PC-3 (cell line): ENCODE measurements at regions not wholly inside any gene's neighbourhood (a gene's known extent, or its start where the extent isn't known, plus 50 kb on each side); places are given as distances from the start of the nearest gene placed in this dataset.

ENCODE experiments used
- ATAC-seq: fragments of 200-7000 bp; cut with Tn5 transposase; 2 replicates; pipeline ENCODE4 v1.9.1; 2020; ENCODE audit warnings: mild to moderate bottlenecking, moderate library complexity
- BruUV-seq: library from RNA; stranded (reverse); fragments of 400-500 nt; replicated peaks from 2 replicates; lab custom pipeline; 2021; lab: Mats Ljungman, UMichigan
- CTCF ChIA-PET: fragments of 300-600 bp; sonication (Branson Sonifier 250); formaldehyde crosslinking; loops from one replicate; lab custom pipeline; 2022; ENCODE audit warnings: antibody characterized with exemption; lab: Charles Lee
- POLR2A ChIA-PET: fragments of 300-600 bp; sonication (Branson Sonifier 250); formaldehyde crosslinking; loops from one replicate; lab custom pipeline; 2022; ENCODE audit warnings: antibody characterized with exemption; ENCODE audit not compliant: unreplicated experiment; lab: Charles Lee
- DNase-seq: peaks from one replicate; pipeline ENCODE4 v3.0.0-alpha.2; 2015
- H2AFZ ChIP-seq: fragments of 300-600 bp; sonication (generic); 2 replicates; pipeline ENCODE4 v1.6.0; 2016; ENCODE audit warnings: antibody characterized with exemption, low read length
- H3F3A ChIP-seq: fragments of 300-600 bp; sonication (generic); one replicate; pipeline ENCODE4 v1.6.0; 2017; ENCODE audit warnings: antibody characterized with exemption, low read length, control low read depth, mild to moderate bottlenecking; ENCODE audit not compliant: unreplicated experiment
- H3K27ac ChIP-seq: fragments of 300-600 bp; sonication (generic); 2 replicates; pipeline ENCODE4 v1.5.1; 2016; ENCODE audit warnings: mild to moderate bottlenecking, low read length
- H3K27me3 ChIP-seq: fragments of 300-600 bp; sonication (generic); 2 replicates; pipeline ENCODE4 v1.6.1; 2016; ENCODE audit warnings: low read length, mixed read lengths
- H3K36me3 ChIP-seq: fragments of 300-600 bp; sonication (generic); 2 replicates; pipeline ENCODE4 v1.6.1; 2016; ENCODE audit warnings: low read depth, mixed run types, low read length, mixed read lengths
- H3K4me1 ChIP-seq: fragments of 300-600 bp; sonication (generic); 2 replicates; pipeline ENCODE4 v1.5.1; 2016; ENCODE audit warnings: low read length; ENCODE audit not compliant: insufficient read depth
- H3K4me2 ChIP-seq: fragments of 300-600 bp; sonication (generic); 2 replicates; pipeline ENCODE4 v1.6.0; 2016; ENCODE audit warnings: low read length
- H3K4me3 ChIP-seq: fragments of 300-600 bp; sonication (generic); 2 replicates; pipeline ENCODE4 v1.5.1; 2016; ENCODE audit warnings: mild to moderate bottlenecking, low read length, mixed read lengths
- H3K79me2 ChIP-seq: fragments of 300-600 bp; sonication (generic); 2 replicates; pipeline ENCODE4 v1.6.1; 2017; ENCODE audit warnings: low read length, mixed read lengths
- H3K9ac ChIP-seq: fragments of 300-600 bp; sonication (generic); 2 replicates; pipeline ENCODE4 v1.6.0; 2016; ENCODE audit warnings: mild to moderate bottlenecking, low read length
- H3K9me2 ChIP-seq: fragments of 300-600 bp; sonication (generic); replicated peaks from 2 replicates; pipeline ENCODE4 v1.6.1; 2016; ENCODE audit warnings: mixed run types, low read length, mixed read lengths
- H3K9me3 ChIP-seq: fragments of 300-600 bp; sonication (generic); 2 replicates; pipeline ENCODE4 v1.6.1; 2016; ENCODE audit warnings: low read length, mixed read lengths
- H4K20me1 ChIP-seq: fragments of 300-600 bp; sonication (generic); 2 replicates; pipeline ENCODE4 v1.6.1; 2016; ENCODE audit warnings: low read length, mixed read lengths
- CTCF ChIP-seq: fragments of 300-600 bp; sonication (generic); conservative IDR thresholded peaks from 2 replicates; pipeline ENCODE4 v1.5.1; 2017; ENCODE audit warnings: antibody characterized with exemption, low read depth, mild to moderate bottlenecking, low read length
- EZH2 ChIP-seq: fragments of 300-600 bp; sonication (generic); IDR thresholded peaks from one replicate; pipeline ENCODE4 v1.6.1; 2017; ENCODE audit warnings: antibody characterized with exemption, mild to moderate bottlenecking, low read length; ENCODE audit not compliant: unreplicated experiment
- EZH2phosphoT487 ChIP-seq: fragments of 300-600 bp; sonication (generic); IDR thresholded peaks from 2 replicates; pipeline ENCODE4 v1.6.1; 2018; ENCODE audit warnings: mild to moderate bottlenecking, antibody characterized with exemption, low read length, borderline replicate concordance
- intact Hi-C: fragments of 100-400 bp; cut with micrococcal nuclease; formaldehyde crosslinking; loops from 2 replicates; pipeline ENCODE4 v1.9.0; 2023

- intact Hi-C loops: no loop called here
- BruUV-seq: no TSS peak
- Histone ChIP-seq H3K79me2 (no peaks in the 10 kb centered on the region), H4K20me1 (no peaks in the 10 kb centered on the region), H3K36me3 (no peaks in the 10 kb centered on the region), H3F3A (no peaks in the 10 kb centered on the region), H3K9ac (no peak overlapping the region), H3K27me3 (peaks cover 17% of the 10 kb centered on the region), H2AFZ (no peak overlapping the region), H3K4me3 (no peak overlapping the region), H3K4me2 (no peak overlapping the region), H3K9me3 (no peaks in the 10 kb centered on the region), H3K27ac (no peak overlapping the region), H3K4me1 (no peaks in the 10 kb centered on the region), H3K9me2 (no peaks in the 10 kb centered on the region)
- ChIA-PET CTCF (no interaction called here), POLR2A (no interaction called here)
- TF ChIP-seq EZH2 (no peak), CTCF (no peak), EZH2phosphoT487 (no peak)
- DNase-seq: no peak
- no peak for ATAC-seq
These were observed 191.7 kb downstream of the BCL11B start for GRCh38 chr14:99080306-99080705.

GRCh38 chr14:99081156-99081765 lies 190.7 kb downstream of the BCL11B start:
- H2AFZ ChIP-seq: no peak overlapping the region
- no peaks in the 10 kb centered on the region for H3K79me2 ChIP-seq
- intact Hi-C loops: no loop called here
- BruUV-seq: no TSS peak
- no peak overlapping the region for H3K4me3 ChIP-seq
- H3K27me3 ChIP-seq: peaks cover 7% of the 10 kb centered on the region; the same call in 1 of the 2 replicates
- no peaks in the 10 kb centered on the region for H3K4me1 ChIP-seq
- H3K36me3 ChIP-seq: no peaks in the 10 kb centered on the region
- no peak overlapping the region for H3K4me2 ChIP-seq
- no peaks in the 10 kb centered on the region for H3F3A ChIP-seq
- H3K9me3 ChIP-seq: no peaks in the 10 kb centered on the region
- no peaks in the 10 kb centered on the region for H4K20me1 ChIP-seq
- no peak overlapping the region for H3K9ac ChIP-seq
- DNase-seq: no peak
- H3K9me2 ChIP-seq: no peaks in the 10 kb centered on the region
- POLR2A ChIA-PET: no interaction called here
- CTCF ChIA-PET: no interaction called here
- no peak for ATAC-seq
- H3K27ac ChIP-seq: no peak overlapping the region
- TF ChIP-seq CTCF: no peak
- TF ChIP-seq EZH2phosphoT487: no peak
- no peak for TF ChIP-seq EZH2

- no TSS peak for BruUV-seq
- DNase-seq: no peak
- Histone ChIP-seq H3K9me3 (no peaks in the 10 kb centered on the region), H3K79me2 (no peaks in the 10 kb centered on the region), H4K20me1 (no peaks in the 10 kb centered on the region), H3K27me3 (0 out of 2 replicates have a peak, but pooled peaks cover 7% of the 10 kb centered on the region), H3K9ac (no peak overlapping the region), H3K27ac (no peak overlapping the region), H3K4me3 (no peak overlapping the region), H2AFZ (no peak overlapping the region), H3K4me1 (no peaks in the 10 kb centered on the region), H3K9me2 (no peaks in the 10 kb centered on the region), H3K36me3 (no peaks in the 10 kb centered on the region), H3F3A (no peaks in the 10 kb centered on the region), H3K4me2 (no peak overlapping the region)
- no peak for ATAC-seq
- POLR2A ChIA-PET: no interaction called here
- CTCF ChIA-PET: no interaction called here
- TF ChIP-seq EZH2: no peak
- TF ChIP-seq CTCF: no peak
- no peak for TF ChIP-seq EZH2phosphoT487
- intact Hi-C loops: no loop called here
These were observed 190.1 kb downstream of the BCL11B start for GRCh38 chr14:99081880-99082279.
